ENCODE measurements at regions not wholly inside any gene's neighbourhood (a gene's known extent, or its start where the extent isn't known, plus 50 kb on each side); places are given as distances from the start of the nearest gene placed in this dataset.

GRCh38 chr13:72657379-72657778 is 70.0 kb downstream of the MZT1 start:
- no peak for FAIRE-seq
- H3K9ac ChIP-seq (ENCODE audit: low read length in 3 of 3) = no peak overlapping the region
- intact Hi-C loops (cut with DNase I) = no loop called here

DNA sequence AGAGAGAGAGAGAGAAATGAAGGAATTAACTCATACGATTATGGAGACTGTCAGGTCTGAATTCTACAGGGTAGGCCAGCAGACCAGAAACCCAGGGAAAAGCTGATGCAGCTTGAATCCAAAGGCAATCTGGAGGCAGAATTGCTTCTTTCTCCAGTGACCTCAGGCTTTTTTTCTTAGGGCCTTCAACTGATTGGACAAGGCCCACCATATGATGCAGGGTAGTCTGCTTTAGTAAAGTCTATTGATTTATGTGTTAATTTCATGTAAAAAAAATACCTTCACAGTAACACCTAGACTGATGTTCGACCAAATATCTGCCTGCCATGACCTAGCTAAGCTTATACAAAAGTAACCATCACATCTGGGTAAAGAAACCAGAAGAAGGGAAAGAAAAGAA is 71.1 kb downstream of the MZT1 start:
- Histone ChIP-seq H3K27ac (ENCODE audit: low read depth in 2 of 2, low read length in 2 of 2) (no peak overlapping the region), H3K36me3 (ENCODE audit: control insufficient read depth in 2 of 3, insufficient read depth in 3 of 3, low read length in 3 of 3) (no peaks in the 10 kb centered on the region), H3K27me3 (ENCODE audit: control insufficient read depth, insufficient read depth, low read length) (no peaks in the 10 kb centered on the region), H3K9ac (ENCODE audit: low read length in 3 of 3) (no peak overlapping the region), H3K4me1 (ENCODE audit: control insufficient read depth in 2 of 3, insufficient read depth in 2 of 3, low read depth in 1 of 3, low read length in 3 of 3) (no peaks in the 10 kb centered on the region), H3K4me3 (ENCODE audit: low read length in 3 of 3) (no peak overlapping the region), H3K9me3 (ENCODE audit: control insufficient read depth in 2 of 3, insufficient read depth in 1 of 3, low read length in 3 of 3) (no peaks in the 10 kb centered on the region)
- intact Hi-C loops (cut with DNase I) = no loop called here
- TF ChIP-seq, protein P1, sequence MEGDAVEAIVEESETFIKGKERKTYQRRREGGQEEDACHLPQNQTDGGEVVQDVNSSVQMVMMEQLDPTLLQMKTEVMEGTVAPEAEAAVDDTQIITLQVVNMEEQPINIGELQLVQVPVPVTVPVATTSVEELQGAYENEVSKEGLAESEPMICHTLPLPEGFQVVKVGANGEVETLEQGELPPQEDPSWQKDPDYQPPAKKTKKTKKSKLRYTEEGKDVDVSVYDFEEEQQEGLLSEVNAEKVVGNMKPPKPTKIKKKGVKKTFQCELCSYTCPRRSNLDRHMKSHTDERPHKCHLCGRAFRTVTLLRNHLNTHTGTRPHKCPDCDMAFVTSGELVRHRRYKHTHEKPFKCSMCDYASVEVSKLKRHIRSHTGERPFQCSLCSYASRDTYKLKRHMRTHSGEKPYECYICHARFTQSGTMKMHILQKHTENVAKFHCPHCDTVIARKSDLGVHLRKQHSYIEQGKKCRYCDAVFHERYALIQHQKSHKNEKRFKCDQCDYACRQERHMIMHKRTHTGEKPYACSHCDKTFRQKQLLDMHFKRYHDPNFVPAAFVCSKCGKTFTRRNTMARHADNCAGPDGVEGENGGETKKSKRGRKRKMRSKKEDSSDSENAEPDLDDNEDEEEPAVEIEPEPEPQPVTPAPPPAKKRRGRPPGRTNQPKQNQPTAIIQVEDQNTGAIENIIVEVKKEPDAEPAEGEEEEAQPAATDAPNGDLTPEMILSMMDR (IDR thresholded peaks at IDR 0.05; ENCODE audit: borderline replicate concordance, extremely low read depth, insufficient read depth) = no peak
- no peak for DNase-seq
- FAIRE-seq = no peak

More at GRCh38 chr13:72657379-72657778, 70.0 kb downstream of the MZT1 start:
- no peak for DNase-seq
- H3K27me3 ChIP-seq (ENCODE audit: control insufficient read depth, insufficient read depth, low read length) = no peaks in the 10 kb centered on the region
- TF ChIP-seq, protein P1 (IDR thresholded peaks at IDR 0.05; ENCODE audit: borderline replicate concordance, extremely low read depth, insufficient read depth) = no peak
- H3K9me3 ChIP-seq (ENCODE audit: control insufficient read depth in 2 of 3, insufficient read depth in 1 of 3, low read length in 3 of 3) = no peaks in the 10 kb centered on the region
- H3K4me1 ChIP-seq (ENCODE audit: control insufficient read depth in 2 of 3, insufficient read depth in 2 of 3, low read depth in 1 of 3, low read length in 3 of 3) = no peaks in the 10 kb centered on the region
- no peak overlapping the region for H3K27ac ChIP-seq (ENCODE audit: low read depth in 2 of 2, low read length in 2 of 2)
- H3K36me3 ChIP-seq (ENCODE audit: control insufficient read depth in 2 of 3, insufficient read depth in 3 of 3, low read length in 3 of 3) = no peaks in the 10 kb centered on the region
- no peak overlapping the region for H3K4me3 ChIP-seq (ENCODE audit: low read length in 3 of 3)

- H3K4me1 ChIP-seq (ENCODE audit: control insufficient read depth in 2 of 3, insufficient read depth in 2 of 3, low read depth in 1 of 3, low read length in 3 of 3) = no peaks in the 10 kb centered on the region
- H3K9ac ChIP-seq (ENCODE audit: low read length in 3 of 3) = no peak overlapping the region
- FAIRE-seq (no peak), DNase-seq (peak in 2 of 5 donors; percentile 32 to 37)
- intact Hi-C loops (cut with DNase I) = no loop called here
- H3K9me3 ChIP-seq (ENCODE audit: control insufficient read depth in 2 of 3, insufficient read depth in 1 of 3, low read length in 3 of 3) = no peaks in the 10 kb centered on the region
- TF ChIP-seq, protein P1 (IDR thresholded peaks at IDR 0.05; ENCODE audit: borderline replicate concordance, extremely low read depth, insufficient read depth) = no peak
- H3K27ac ChIP-seq (ENCODE audit: low read depth in 2 of 2, low read length in 2 of 2) = no peak overlapping the region
- H3K27me3 ChIP-seq (ENCODE audit: control insufficient read depth, insufficient read depth, low read length) = no peaks in the 10 kb centered on the region
- H3K4me3 ChIP-seq (ENCODE audit: low read length in 3 of 3) = no peak overlapping the region
- no peaks in the 10 kb centered on the region for H3K36me3 ChIP-seq (ENCODE audit: control insufficient read depth in 2 of 3, insufficient read depth in 3 of 3, low read length in 3 of 3)
Measured at GRCh38 chr13:72653506-72653905, 73.9 kb downstream of the MZT1 start.

DNA sequence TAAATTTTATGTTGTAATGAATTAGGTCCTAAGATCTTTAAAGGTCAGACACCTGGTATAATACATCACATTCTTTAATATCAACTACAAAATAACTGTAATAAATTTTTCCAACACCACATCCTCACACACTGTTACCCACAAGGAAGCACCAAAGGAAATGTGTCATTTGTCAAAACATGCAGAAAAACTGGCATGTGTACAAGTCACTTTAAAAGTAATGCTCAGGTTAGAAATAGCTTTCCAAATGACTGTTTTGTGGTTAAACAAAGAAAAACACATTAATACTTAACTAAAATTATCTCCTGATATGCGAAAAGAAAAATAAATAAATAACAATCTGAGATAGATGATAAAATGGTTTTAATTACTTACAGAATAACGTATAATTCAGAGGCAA is 74.7 kb downstream of the MZT1 start:
- H3K4me3 ChIP-seq (ENCODE audit: low read length in 3 of 3) = no peak overlapping the region
- no peaks in the 10 kb centered on the region for H3K36me3 ChIP-seq (ENCODE audit: control insufficient read depth in 2 of 3, insufficient read depth in 3 of 3, low read length in 3 of 3)
- H3K4me1 ChIP-seq (ENCODE audit: control insufficient read depth in 2 of 3, insufficient read depth in 2 of 3, low read depth in 1 of 3, low read length in 3 of 3) = no peaks in the 10 kb centered on the region
- no peaks in the 10 kb centered on the region for H3K27me3 ChIP-seq (ENCODE audit: control insufficient read depth, insufficient read depth, low read length)
- no peak overlapping the region for H3K9ac ChIP-seq (ENCODE audit: low read length in 3 of 3)
- no peaks in the 10 kb centered on the region for H3K9me3 ChIP-seq (ENCODE audit: control insufficient read depth in 2 of 3, insufficient read depth in 1 of 3, low read length in 3 of 3)
- intact Hi-C loops (cut with DNase I) = no loop called here
- no peak overlapping the region for H3K27ac ChIP-seq (ENCODE audit: low read depth in 2 of 2, low read length in 2 of 2)
- TF ChIP-seq, protein P1 (IDR thresholded peaks at IDR 0.05; ENCODE audit: borderline replicate concordance, extremely low read depth, insufficient read depth) = no peak
- DNase-seq (no peak), FAIRE-seq (no peak)

Measured in kidney (tissue), 13 donors.